NCI-H2227 treated with DMSO at 0.1 percent for 48 hours (cell line): ENCODE measurements at regions not wholly inside any gene's neighbourhood (a gene's known extent, or its start where the extent isn't known, plus 50 kb on each side); places are given as distances from the start of the nearest gene placed in this dataset.

Experiments used
- DNase-seq: peaks from one replicate; lab custom pipeline; 2025; lab: John Stamatoyannopoulos, UW

DNA sequence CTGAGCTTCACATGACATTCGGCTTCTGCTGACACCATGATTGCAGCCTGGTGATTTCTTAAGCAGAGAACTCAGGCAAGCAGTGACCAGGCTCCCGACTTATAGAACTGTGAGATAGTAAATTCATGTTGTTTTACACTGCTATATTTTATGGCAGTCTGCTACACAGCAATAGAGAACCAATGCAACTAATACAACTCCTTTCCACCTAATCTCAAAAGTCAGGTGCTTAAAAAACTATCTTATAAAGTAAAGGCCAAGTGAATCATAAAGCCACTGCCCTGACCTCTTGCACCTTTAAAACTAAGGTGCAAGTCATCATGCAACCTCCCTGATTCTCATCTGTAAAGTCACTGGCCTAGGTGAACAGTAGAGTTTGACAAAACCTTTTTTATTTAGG, 95.3 kb upstream of the GLS start:
- DNase-seq: no peak

DNA sequence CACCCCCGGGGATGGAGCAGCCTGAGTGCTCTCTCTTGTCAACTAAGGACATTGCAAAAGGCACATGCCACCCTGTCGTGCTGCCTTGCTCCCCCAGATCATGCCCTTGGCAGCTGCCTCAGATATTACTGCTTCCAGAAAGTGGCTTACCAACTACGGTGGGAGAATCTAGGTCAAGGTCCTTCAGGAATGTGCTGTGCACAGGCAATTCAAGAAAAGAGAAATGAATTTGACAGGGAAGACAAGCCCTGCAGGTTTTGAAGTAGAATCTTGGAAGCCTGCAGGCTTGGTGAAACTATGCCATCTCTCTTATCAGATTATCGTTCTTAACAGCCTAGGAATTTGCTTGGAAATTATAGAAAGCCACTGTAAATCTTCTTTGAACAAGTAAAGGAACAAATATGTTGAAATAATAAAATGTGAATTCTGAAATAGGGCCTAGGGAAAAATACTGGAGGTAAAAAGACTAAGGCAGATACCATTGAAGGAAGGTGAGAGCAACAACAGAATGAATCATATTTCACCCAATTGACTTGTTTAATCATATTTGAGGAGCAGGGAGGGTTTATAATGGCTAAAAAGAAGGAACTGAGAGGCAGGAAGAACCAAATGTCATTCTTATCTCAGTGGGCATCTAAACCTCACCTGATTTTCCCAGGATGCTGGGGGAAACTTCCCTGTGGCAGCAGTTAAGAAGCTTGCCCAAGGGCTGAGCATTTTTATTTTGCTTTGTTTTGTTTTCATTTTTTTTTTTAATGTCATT, 94.0 kb upstream of the GLS start:
- no peak for DNase-seq

- no peak for DNase-seq
These were observed 92.8 kb upstream of the GLS start for GRCh38 chr2:190787743-190788235.

- no peak for DNase-seq
These were observed 91.3 kb upstream of the GLS start for GRCh38 chr2:190789074-190790004.

DNA sequence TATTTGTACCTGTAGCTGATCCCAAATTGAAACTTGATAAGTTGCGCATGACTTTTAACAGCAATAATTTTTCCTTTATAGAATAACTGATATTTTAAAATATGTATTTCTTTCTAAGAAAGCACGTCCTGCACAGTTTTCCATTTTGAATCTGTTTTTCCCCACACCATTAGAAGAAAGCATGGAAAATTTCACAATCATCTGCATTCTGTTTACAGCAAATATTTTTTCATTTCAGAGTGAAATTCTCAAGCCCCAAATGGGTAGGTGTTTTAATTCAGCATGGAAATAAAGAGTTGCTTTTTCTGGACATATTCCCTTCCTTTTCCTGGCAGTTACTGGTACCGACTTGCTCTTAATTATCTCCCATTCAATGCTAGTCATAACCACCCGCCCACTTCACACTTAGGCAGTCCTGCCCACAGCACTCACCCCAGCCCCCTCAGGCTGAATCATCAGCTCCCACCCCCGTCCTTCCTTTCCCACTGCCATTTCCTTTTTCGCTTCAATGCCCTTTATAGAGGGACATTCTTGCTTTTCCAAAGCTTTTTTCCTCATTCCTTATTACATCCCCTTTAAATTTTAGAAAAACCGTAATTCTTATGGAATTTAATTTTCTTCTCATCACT, 89.2 kb upstream of the GLS start:
- peak; percentile 89 for DNase-seq

DNA sequence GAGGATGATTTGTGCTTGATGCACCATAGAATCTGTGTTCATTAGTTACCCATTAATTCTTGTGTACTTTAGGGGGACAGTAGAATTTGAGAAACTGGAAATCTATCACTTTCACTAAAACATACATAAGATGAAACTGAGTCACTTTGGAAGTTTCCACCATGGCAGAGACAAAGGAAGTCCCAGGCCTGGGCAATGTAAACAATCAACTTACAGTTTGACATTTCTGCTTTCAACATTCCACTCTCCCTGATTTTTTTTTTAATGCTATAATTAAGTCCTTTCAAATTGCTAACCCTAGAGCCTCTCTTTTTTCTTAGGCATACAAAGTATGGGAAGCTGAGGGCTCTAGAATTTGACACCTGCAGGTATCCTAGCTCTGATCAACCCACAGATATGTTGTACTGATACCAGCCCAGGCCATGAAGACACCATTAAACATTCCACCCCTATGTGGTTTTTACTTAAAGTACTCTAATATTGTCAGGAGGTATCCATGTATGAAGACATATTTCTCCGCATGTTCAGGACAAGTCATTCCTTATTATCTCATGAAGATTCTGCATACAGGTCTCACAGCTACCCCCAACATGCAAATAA, 88.5 kb upstream of the GLS start:
- DNase-seq: no peak

DNA sequence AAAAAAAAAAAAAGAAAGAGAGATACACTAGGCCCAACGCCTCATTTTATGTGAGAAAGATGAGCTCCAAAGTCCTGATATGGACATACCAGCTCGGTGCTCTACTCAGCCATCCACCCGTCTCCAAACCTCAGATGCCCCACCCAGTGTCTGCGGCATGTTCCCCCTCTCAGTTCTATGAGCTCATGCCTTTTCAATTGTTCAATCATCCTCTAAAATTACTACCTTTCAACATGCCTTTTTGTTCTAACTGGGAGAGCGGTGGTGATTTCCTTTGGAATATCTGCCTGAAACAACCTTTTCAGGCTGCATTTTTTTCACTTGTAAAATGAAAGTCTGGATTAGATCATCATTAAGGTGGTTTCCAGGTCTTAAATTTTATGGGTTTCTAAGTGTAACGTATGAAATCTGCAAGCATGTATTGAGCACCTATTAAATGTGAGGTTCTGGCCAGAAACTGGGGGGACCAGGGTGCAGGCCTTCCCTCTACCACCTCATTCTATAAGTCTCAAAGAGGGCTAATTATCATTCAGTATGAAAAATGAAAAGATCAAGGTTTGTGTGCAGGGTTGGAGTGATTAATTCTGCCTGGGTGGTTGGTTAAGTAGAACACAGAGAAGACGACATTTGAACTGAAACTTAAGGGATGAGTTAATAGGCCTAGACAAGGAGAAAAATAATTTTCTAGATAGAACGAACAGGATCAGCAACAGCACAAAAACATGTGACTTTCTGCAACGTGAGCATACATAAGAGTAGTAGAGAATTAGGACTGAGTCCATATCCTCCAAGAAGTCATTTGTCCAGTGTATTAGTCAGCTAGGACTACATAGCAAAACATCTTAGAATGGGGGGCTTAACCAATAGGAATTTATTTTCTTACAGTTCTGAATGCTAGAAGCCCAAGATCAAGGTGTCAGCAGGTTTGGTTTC, 87.4 kb upstream of the GLS start:
- peak; percentile 96 for DNase-seq

GRCh38 chr2:190794377-190794776, 86.2 kb upstream of the GLS start:
- DNase-seq: no peak

- DNase-seq: no peak
These were observed 85.8 kb upstream of the GLS start for GRCh38 chr2:190794790-190795189.

- DNase-seq: no peak
These were observed 84.9 kb upstream of the GLS start for GRCh38 chr2:190795686-190796085.

- no peak for DNase-seq
These were observed 80.6 kb upstream of the GLS start for GRCh38 chr2:190799999-190800398.

DNA sequence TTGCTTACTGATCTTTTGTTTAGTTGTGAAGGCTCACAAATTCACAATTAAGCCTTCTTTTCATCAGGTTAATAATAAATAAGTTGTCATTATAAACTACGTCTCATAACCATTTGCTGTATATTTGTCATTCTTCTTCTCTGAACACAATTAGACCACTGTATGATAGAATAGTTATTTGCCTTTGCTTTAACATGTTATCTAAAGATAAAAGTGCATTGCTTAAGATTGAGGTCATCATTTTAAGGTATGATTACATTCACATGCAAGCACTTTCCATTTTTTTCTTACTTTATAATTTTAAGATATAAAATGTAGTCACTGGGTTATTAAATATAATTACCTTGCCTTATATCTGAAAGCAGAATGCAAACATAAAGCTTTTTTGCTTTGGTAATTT, 80.1 kb upstream of the GLS start:
- DNase-seq: no peak

DNA sequence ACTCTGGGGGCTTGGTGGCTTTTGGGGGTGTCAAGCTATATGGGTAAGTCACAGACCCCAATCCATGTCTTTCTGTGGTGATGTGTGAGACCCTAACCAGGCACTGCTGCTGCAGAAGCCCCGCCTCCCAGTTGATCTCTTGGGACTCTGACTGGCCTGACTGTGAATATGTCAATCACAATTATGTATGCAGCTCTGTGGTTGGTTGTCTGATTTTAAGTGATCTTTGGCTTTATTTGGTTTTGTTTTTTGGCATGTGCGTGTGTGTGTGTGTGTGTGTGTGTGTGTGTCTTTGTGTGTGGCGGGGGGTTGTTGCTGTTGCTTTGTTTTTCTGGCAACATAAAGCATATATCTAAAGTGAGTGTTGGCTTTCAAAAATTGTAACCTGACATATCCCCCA, 78.5 kb upstream of the GLS start:
- peak; percentile 84 for DNase-seq

DNA sequence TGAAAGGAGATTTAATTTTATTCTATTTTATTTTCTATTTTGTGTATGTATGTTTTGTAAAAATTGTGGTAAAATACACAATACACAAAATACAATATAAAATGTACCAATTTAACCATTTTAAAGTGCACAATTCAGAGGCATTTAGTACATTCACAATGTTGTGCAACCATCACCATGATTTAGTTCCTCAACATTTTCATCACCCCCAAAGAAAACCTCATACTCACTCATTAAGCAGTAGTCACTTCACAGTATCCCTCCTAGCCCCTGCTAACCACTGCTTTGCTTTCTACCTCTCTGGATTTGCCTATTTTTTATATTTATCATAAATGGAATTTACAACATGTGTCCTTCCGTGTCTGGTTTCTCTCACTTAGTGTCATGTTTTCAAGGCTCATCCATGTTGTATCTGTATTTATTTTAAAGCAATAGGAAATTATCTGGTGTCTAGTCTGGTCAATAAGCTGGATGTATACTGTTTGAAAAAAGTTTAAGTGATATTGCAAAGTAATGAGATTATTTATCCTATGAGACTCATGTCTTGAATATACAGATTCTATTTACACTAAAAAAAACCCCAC, 77.9 kb upstream of the GLS start:
- DNase-seq: no peak

GRCh38 chr2:190804182-190804795, 76.3 kb upstream of the GLS start:
- peak; percentile 62 for DNase-seq

- no peak for DNase-seq
These were observed 75.5 kb upstream of the GLS start for GRCh38 chr2:190805126-190805525.

DNA sequence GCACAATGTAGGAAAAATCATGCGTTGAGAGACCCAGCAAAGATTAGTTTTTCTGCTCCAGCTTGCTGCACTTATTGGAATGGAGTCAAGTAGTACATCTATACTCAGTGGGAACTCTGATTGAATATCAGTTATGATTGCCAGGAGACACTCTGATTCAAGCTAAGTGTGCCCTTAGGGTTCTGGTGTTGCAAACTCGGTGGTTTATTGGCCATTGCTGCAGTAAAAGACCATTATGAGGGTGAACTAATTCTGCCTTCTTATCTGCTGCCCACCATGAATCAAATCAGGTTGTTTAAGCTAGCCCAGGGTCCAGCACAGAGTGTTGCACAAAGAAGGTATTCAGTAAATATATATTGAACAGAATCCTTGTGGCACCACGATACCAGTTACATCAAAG, 74.8 kb upstream of the GLS start:
- no peak for DNase-seq

- no peak for DNase-seq
These were observed 72.7 kb upstream of the GLS start for GRCh38 chr2:190807886-190808285.

- no peak for DNase-seq
These were observed 71.4 kb upstream of the GLS start for GRCh38 chr2:190809139-190809764.
